Left hindlimb (tissue), 1 donor: ENCODE measurements at regions not wholly inside any gene's neighbourhood (a gene's known extent, or its start where the extent isn't known, plus 50 kb on each side); places are given as distances from the start of the nearest gene placed in this dataset.
"Not testable (repeated sequence)": the region's sequence is repeated elsewhere in the genome, so short reads cannot be mapped to it uniquely, and the experiment has no call there.

Experiments
- DNase-seq: peaks from one replicate; pipeline ENCODE4 v3.0.0-alpha.2; 2018

DNA sequence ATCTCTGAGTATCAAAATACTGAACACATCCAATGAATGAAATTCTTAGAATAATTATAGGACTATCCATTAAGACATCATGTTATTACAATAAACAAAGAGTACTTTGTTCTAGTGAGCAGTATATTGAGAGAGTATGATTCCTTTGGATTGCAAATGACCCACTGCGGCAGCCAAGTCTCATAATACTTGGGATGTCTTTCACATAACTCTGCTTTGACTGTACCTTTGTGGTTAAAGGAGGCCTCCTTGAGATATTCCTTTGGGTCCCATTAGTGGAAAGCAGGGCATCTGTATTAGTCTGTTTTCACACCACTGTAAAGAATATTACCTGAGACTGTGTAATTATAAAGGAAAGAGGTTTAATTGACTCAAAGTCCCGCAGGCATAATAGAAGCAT is 593.8 kb downstream of the TRHDE start:
- no peak for DNase-seq

DNA sequence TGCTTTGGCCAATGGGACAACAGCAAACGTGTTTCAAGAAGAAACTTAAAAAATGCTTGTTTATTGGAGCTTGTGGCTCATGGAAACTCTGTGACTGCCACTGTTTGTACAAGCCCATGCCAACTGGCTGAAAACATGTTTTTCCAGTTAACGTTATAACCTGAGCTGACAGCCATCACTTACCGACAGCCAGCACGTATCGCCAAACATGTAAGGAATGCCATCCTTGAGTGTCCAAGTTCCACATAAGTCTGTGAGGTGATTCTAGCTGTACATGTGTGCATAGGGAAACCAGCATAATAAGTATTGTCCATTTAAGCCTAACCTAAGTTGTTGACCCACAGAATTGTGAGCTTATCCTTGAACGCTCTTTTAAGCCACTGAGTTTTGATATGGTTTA is 596.9 kb downstream of the TRHDE start:
- DNase-seq: no peak

DNA sequence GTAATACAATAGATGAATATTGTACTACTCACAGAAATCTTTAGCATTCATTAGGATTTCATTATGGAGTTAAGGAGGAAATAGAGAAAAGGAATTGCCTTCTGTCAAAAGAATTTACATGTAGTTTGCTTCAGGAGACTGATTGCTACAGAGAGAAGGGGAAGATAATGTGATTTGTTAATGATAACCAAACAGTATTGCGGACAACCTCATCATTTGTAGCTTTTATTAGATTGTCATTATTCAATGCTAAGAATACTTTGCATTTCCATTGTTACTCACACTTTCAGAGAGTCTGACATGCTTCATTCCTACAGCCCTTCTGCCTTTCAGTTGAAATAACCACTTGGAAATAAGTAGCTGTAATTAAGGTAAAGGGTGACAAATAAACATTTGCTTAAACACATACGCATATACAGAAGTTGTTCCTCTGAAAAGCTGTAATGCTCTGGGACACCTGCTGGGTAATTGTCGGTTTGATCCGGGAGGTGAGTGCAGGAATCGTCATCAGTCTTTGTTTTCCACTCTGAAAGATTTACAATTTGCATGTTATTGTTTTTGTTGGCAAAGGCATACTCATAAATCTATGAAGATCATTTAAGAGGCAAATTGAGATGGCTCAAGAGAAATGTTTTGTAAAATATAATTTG is 600.2 kb downstream of the TRHDE start:
- DNase-seq: no peak

DNA sequence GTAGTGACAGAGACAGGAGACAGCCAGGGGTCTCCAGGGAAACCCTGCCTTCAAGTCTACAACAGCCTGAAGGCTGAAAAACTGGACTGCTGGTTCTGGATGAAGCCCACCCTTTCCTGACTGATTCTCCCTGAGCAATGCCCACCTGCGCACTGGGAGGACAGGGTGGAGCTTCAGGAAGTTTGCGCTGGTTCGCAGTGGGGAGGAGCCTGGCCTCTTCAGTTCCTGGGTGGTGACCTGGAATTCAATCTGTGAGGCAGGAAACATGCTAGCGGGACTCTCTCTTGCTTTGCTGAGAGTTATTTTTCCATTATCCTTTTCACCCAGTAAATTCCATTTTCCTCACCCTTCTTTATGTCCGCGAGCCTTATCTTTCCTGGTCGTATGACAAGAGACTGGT is 600.8 kb downstream of the TRHDE start:
- no peak for DNase-seq

DNA sequence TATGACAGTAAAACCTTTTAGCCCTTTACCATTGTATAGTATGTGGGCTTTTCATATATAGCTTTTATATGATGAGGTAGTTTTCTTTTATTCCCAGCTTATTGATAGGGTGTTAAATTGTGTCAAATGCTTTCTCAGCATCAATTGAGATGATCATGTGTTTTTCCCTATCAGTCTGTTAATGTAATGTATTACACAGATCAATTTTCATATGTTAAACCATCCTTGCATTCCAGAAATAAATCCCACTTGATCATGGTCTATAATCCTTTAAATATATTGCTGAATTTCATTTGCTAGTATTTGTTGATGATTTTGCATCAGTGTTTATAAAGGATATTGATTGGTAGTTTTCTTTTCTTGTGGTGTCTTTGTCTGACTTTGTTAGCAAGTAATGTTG is 603.9 kb downstream of the TRHDE start:
- DNase-seq: no peak

DNA sequence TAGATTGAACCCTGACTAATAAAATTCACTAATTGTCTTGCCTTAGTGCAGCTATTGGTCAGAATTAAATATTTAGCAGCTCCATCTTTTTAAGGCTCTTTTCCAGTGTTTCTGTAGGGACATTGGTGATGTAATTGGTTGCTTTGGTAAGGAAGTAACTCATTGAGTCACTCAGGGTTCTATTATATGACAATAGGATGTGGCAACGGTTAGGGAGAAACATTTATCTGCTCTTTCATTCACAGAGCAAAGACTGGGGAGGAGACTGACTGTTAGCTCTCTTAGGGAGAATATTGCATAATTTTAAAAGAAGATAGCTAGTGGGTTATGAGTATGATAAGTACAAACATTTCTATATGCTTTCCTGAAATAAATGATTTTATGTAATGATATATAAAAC is 616.5 kb downstream of the TRHDE start:
- no peak for DNase-seq

DNA sequence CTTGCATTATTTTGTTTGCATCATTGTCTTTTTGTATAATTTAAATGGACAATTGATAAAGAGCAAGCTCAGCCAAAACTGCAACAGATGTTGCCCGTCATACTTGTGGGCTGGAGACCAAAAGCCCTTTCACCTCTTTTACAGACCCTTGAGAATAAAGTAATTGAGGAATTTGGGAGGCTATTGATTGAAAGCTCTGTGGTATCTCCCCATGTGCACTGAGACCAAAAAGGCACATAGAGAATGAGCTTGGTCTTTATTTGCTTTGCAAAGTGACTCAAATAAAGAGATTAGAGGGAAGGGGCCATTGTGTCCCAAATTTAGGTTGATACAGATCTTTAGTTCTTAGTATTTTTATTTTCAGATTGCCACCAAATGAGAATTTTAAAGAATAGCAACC is 617.6 kb downstream of the TRHDE start:
- DNase-seq: no peak

DNA sequence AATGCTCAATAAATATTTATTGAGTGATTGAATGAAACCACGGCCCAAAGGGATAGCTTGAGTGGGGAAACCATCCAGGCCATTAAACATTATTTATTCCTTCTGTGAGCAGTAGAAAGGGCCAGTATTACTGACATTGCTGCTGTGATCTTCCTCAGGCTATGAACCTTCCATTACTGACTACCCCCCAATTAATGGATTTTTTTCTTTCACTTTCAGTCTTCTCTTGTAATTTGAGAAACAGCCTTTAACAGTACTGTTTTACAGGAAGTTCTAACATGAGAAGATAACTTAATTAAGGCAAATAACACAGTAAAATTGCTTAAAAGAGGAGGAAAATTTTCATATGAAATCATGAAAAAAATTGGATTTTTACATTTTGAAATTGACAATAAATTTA is 629.5 kb downstream of the TRHDE start:
- DNase-seq: no peak

DNA sequence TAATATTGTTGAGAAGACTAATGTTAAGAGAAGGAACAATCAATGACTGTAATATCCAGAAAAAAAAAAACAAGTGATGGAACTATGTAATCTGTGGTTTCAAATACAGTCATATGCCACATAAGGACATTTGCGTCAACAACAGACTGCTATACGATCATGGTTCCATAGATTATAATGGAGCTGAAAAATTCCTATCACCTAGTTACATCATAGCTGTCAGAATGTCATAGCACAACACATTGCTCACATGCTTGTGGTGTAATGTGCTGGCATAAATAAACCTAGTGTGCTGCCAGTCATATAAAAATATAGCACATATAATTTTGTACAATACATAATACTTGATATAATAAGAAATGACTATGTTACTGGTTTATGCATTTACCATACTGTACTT is 653.5 kb downstream of the TRHDE start:
- no peak for DNase-seq

DNA sequence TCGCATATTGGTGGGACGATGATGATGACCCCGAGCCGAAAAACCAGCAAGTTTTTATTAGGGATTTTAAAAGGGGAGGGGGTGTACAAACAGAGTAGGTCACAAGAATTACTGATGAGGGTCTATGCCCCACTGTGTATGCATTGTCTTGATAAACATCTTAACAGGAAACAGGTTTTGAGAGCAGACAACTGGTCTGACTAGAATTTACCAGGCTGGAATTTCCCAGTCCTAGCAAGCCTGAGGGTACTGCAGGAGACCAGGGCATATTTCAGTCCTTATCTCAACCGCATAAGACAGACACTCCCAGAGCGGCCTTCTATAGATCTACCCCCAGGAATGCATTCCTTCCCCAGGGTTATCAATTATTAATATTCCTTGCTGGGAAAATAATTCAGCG is 659.7 kb downstream of the TRHDE start:
- DNase-seq: not testable (repeated sequence)

DNA sequence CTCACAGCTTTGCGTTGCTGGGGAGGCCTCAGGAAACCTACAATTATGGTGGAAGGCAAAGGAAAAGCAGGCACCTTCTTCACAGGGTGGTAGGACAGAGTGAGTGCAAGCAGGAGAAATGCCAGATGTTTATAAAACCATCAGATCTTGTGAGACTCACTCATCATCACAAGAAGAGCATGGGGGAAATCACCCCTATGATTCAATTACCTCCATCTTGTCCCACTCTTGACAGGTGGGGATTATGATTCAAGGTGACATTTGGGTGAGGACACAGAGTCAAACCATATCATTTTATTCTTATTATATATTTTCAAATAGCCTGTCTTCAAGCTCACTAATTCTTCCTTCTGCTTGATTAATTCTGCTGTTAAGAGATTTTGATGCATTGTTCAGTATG is 665.3 kb downstream of the TRHDE start:
- DNase-seq: no peak

DNA sequence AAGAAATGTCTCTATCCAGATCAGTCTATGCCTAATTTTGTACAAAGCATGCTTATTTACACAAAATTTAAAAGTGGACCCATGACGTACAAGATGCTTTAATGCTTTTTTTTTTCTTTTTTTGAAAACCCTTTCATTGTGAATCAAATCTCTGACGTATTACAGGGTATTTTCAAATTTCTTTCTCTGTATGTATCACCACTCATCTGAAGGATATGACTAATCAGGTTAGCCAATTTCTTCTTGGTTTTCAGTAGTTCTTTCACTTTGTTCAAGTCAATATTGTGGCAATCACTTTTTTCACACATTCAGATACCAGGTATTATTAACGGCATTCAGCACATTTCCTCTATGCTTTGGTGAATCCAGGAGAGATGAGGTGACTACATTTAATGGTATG is 685.3 kb downstream of the TRHDE start:
- no peak for DNase-seq

DNA sequence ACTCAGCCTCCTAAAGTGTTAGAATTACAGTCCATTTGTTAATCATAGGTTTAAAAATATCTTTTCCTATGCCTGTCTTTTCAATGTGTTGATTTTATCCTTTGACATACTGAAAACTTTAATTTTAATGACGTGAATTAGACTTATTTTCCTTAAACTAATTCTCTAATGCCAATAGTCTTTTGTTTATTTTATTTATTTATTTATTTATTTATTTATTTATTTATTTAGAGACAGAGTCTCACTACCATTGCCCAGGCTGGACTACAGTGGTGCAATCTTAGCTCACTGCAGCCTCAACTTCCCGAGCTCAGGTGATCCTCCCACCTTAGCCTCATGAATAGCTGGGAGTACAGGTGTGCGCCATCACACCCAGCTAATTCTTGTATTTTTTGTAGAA is 694.5 kb downstream of the TRHDE start:
- DNase-seq: no peak

DNA sequence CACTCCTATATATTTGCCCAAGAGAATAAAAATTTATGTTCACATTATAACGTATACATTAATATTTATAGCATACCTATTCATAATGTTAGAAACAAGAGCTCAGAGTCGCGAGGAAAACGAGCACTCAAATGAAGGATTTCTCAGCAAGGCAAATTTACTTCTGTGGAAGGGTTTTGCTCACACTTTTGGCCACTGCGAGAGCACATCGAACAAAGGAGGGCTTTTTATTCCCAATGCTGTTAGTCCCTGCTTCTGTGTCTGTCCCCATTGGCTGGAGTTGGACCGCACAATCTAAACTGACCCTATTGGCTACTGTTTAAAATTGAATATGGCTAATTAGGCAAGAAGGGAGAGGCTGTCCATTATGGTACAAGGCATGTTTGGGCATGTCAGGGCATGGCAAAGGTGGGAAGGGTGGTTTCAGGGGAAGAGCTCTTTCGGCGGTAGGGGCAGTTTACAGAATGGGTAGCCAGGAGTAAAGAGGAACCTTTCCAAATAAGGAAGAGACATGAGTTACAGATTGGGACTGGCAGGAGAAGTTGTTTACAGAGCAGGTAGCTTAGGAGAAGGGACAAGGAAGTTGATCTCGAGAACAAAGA is 702.9 kb downstream of the TRHDE start:
- no peak for DNase-seq

DNA sequence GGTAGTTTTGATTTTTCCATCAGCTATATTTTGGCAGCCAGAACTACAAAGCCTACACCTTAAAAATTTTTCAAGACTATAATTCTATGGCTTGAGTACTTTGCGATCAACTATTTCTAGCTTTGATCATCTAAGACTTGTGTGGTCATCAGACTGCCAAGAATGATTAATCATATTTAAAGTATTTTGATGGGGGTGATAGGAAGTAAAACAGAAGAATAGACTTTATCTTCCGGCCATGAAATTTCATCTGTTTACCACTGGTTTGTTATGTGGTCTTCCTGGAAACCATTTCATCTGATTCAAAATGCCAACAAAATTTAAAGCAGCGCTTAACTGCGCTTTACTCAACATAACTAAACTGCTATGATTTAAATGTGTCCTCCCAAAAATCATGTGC is 706.8 kb downstream of the TRHDE start:
- no peak for DNase-seq

DNA sequence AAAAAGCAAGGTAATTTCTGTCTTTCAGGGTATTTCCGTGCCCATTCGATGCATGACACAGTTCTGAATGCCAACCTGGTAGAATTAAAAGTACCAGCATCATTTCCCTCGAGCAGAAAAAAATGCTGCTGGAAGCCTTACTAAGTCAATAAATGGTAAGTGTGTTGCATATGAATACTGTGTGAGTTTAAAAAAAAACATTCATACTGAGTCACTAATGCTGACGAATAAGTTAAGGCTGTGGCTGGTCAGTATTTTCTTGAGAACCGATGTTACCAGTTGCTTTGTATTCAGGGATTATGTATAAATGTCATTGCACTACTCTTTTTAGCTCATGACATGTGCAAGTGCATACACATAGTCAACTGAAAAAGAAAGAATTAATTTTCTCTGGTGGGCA is 710.2 kb downstream of the TRHDE start:
- DNase-seq: no peak

DNA sequence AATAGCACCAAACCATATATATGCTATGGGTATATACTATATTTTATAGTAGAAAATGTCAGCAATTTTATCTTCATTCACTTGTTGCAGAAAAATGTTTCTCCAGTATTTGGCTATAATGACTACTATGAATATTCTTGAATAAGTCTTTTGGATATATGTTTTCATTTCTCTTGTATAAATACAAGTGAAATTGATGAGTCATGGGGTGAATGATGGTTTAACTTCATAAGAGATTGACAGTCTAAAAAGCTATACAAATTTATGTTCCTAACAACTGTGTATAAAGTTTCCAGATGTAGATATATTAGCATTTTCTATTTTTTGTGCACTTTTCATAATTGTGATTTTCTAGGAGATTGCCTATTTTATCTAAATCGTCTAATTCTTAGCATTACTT is 714.8 kb downstream of the TRHDE start:
- DNase-seq: no peak

DNA sequence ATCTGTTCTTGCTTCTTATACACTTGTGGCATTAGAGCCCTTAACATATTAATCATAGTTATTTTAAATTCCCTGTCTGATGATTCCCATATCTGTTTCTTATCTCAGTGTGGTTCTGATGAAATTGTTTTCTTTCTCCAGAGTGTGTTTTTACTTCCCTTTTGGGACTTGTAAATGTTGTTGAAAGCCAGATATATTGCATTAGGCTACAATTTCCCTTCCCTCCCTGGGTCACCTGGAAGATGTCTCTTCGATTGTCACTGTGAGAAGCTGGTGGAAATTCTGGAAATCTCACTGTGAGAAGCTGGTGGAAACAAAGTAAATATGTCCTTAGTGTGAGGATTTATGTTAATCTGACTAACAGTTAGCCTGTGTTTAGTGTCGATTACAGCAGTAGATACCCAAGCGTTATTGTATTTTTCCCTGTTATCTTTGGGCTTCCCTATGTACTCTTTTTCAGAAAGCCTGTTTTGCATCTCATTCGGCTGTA is 717.3 kb downstream of the TRHDE start:
- no peak for DNase-seq

DNA sequence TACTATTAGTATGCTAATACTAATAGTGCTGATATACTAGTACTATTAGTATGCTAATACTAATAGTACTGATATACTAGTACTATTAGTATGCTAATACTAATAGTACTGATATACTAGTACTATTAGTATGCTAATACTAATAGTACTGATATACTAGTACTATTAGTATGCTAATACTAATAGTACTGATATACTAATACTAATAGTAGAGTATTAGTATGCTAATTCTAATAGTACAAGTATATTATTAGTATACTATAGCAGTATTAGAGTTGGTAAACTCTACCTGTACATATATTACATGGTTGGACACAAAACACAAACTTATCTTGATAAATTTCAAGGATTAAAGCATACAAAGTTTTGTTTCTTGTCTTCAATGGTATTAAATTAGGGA is 722.9 kb downstream of the TRHDE start:
- DNase-seq: not testable (repeated sequence)

DNA sequence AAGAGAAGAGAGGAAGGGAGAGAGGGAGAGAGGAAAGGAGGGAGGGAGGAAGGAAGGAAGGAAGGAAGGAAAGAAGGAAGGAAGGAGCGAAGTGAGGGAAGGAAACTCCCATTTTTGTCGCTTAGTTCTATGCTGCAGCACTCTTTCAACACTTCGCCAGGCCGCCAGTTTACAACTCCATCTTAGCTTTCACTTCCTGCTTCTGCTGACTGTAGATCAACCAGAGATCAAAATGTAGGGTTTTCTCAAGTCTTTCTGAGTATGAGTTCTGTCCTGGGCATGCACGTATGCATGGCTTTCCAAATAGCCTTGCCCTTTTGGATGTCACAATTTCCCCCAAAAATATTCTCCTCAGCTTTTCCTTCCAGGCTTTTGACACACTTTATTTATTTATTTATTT is 723.4 kb downstream of the TRHDE start:
- no peak for DNase-seq

DNA sequence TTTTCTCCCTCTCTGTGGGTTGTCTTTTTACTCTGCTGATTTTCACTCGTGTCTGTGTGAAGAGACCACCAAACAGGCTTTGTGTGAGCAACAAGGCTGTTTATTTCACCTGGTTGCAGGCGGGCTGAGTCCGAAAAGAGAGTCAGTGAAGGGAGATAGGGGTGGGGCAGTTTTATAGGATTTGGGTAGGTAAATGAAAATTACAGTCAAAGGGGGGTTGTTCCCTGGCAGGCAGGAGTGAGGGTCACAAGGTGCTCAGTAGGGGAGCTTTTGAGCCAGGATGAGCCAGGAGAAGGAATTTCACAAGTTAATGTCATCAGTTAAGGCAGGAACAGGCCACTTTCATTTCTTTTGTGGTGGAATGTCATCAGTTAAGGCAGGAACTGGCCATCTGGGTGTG is 729.6 kb downstream of the TRHDE start:
- DNase-seq: not testable (repeated sequence)

DNA sequence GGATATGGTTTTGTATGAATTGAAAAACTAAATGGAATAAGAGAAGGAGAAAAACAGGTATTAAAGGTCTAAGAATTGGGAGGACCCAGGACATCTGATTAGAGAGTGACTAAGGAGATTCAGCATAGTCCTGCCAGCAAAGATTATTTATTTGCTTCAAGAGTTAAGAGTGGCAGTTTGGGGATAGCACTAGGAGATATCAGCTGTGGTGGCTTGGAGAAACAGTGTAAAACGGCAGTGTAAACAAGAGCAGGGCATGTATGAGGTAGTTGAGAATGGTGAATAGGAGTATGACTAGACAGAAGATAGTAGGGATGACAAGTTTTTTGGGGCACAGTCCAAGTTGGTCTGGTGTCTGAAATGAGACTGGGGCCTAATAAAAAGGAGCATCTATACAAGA is 730.3 kb downstream of the TRHDE start:
- DNase-seq: not testable (repeated sequence)

DNA sequence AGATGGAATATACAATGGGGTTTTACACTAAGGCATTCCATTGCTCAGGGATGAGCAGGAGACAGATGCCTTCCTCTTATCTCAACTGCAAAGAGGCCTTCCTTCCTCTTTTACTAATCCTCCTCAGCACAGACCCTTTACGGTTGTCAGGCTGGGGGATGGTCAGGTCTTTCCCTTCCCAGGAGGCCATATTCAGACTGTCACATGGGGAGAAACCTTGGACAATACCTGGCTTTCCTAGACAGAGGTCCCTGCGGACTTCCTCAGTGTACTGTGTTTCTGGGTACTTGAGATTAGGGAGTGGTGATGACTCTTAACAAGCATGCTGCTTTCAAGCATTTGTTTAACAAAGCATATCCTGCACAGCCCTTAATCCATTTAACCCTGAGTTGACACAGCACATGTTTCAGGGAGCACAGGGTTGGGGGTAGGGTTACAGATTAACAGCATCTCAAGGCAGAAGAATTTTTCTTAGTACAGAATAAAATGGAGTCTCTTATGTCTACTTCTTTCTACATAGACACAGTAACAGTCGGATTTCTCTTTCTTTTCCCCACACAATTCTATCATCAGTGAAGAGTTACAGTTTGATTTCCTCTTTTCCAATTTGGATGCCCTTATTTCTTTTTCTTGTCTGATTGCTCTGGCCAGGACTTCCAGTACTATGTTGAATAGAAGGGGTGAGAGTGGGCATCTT is 737.1 kb downstream of the TRHDE start:
- not testable (repeated sequence) for DNase-seq

DNA sequence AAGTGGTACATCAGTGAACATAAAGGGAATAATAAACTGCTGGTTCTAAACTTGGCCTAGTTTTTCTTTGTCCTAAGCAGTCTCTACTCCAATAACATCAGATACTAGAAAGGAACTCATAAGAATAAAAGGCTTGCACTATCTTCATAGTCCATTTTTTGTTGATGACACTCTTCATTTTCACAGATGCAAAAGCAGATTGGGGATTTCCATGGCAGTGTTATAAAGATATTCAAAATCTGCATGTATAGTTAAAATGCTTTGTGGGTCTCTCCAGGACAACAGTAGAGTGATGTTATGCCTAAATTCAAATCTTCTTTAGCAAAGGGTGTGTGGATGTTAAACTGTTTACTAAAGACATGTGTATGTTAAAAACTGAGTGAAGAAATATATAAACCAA is 745.8 kb downstream of the TRHDE start:
- DNase-seq: no peak

DNA sequence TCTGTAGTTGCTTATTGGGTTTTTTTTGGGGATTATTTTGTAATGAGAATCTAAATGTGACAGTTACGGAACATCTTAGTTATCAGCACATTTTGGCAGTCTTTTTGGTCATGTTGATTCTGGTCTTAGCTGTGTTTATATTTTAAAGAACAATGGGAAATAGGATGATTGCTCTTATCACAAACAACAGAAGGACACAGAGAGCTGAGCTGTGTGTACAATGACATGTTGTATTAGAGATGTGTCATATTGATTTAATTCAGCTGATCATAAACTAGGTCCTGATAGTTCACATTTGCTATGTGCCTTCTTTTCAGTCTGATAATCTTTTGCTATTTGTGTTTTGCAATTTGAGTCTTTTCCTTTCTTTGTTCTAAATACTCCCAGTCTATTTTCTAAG is 781.7 kb downstream of the TRHDE start:
- DNase-seq: no peak
